GM21515 (cell line): ENCODE measurements at regions not wholly inside any gene's neighbourhood (a gene's known extent, or its start where the extent isn't known, plus 50 kb on each side); places are given as distances from the start of the nearest gene placed in this dataset.

Source experiments
- ATAC-seq: cut with Tn5 transposase; IDR thresholded peaks from one replicate; pipeline ENCODE4 v1.9.1; 2021; ENCODE audit not compliant: unreplicated experiment

DNA sequence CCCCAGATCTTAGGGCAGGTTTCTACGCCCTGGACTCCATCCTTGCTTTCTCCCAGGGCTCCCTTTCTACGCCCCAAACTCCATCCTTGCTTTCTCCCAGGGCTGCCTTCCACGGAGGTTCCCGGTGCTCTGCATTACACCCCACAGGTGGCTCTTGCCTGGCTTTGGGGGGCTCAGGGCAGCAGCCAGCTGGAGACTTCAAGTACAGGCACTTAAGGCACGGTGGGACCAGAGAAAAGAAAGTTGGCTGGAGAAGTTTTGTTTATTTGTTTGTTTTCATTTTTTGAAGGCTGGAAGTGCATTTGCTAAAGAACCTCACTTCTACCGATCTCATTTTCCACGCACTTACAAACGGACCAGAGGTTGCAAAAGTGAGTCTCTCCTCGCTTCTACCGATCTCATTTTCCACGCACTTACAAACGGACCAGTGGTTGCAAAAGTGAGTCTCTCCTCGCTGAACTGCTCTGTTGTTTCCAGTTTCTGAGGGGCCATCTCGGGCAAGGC, 103.8 kb upstream of the MED13L start:
- ATAC-seq = no peak

DNA sequence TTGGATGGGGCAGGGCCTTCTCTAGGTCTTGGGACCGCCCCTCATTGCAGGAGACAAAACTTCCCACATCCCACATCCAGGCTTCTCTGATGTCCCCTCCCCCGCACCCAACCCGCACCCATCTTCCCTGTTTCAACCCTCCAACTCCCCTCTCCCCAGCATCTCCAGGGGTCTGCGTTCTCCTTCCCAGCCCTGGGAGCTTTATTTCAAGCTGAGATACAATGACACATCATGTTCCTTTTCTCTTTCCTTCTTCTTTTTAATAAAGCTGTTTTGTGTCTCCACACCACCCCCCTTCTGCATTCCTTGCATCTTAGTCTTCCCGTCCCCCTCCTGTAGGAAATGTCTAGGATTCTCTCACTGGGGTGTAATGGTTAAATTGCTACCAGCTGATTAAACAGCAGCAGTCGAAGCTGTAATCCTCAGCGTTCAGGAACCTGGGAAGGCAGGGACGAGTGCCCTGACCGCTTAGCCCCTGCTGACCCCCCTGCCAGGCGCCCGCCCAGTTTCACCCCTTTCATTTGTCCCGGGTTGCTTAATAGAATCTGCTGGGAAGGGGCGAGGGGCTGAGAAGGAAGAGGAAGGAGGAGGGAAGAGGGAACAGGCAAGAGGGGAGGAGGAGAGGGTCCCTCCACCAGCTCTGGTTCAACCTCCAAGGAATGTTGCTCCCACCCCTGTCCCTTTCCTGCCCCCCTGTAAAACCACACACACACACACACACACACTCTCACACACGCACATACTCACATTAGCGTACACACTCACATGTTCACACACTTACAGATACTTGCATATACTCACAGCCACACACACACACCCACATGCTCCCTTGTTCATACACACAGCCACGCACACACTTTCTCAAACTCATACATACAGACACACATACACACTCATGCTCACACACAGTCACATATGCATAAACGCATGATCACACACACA, 104.5 kb upstream of the MED13L start:
- no peak for ATAC-seq

DNA sequence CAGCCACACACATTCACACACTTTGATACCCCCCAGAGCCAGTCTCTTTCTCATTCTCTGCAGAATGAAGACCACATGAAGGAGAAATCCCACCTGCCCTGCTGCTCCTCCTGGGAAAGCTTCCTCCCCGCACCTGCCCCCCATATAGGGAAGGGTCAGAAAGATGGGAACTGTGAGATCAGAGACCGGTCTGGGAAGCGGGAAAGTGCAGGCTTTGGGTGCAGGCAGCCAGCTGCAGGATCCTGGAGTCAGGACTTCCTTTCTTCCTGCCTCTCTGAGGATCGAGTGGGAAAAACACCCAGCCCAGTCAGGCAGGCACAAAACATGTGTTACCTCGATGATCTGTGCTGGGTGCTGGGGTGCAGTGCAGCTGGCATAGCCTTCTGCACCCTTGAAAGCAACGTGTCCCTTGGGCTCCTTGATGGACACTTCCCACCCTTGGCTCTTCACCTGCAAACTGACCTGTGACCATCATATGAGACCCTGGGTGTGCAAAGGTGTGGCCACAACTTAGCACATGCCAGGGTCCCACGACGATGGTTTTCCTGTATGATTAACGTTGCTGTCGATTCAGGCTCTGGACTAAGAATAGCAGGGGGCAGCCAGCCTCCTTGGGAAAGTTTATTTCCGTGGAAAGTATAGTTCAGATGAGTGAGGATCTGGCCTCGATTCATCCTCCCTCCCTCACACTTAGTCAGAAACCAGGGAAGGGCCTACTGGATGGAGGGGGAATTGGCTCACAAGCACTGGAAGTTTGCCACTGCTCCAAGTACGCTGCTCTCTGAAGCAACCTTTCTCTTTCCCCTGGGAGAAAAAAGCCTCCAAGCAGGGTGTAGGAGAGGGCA, 105.4 kb upstream of the MED13L start:
- ATAC-seq = no peak

DNA sequence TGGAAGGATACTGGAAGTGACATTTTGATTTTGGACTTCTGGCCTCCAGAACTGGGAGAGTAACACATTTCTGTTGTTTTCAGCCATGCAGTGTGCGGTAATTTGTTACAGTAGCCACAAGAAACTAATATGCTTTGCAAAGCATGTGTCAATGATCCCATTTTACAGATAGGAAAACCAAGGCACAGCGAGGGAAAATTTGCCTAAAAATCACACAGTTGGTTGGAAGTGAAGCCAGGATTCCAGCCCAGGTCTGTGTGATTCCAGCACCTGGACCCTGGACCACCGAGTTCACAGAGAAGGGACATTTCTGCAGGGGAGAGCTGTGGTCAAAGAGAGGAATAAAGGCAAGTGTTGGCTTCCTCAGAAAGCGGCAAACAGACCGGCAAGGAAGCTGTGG, 106.7 kb upstream of the MED13L start:
- no peak for ATAC-seq

DNA sequence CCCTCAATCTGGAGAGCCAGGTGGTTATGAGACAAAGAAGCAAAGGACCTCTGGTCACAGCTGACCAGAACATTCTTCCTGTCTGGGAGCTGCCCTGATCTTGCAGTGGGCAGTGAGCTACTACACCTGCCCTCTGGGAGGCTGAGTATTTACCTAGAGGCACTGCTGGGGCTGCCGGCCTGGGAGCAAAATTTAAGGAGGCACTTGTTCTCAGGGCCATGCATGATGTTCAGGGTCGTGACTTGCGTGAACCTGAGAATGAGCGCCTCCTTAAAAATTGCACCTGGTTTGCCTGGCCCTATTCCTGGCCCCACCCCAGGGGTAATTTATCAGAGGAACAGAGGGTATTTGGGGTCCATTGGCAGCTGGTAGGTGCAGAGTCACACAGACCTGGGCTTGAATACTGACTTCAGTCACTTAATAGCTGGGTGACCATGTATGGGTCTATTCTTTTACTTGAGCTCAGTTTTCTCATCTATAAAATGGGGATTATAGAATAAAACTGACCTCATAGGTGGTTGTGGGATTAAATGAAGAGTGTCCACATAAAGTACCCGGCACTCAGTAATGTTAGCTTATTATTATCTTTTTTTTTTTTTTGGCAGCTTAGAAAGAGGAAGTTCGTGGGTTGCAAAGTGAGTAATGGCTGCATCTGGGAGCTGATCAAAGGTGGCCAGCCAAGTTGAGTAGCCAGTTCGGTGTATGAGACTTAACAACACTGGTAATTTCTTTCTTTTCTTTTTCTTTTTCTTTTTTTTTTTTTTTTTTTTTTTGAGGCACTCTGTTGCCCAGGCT, 107.4 kb upstream of the MED13L start:
- no peak for ATAC-seq

DNA sequence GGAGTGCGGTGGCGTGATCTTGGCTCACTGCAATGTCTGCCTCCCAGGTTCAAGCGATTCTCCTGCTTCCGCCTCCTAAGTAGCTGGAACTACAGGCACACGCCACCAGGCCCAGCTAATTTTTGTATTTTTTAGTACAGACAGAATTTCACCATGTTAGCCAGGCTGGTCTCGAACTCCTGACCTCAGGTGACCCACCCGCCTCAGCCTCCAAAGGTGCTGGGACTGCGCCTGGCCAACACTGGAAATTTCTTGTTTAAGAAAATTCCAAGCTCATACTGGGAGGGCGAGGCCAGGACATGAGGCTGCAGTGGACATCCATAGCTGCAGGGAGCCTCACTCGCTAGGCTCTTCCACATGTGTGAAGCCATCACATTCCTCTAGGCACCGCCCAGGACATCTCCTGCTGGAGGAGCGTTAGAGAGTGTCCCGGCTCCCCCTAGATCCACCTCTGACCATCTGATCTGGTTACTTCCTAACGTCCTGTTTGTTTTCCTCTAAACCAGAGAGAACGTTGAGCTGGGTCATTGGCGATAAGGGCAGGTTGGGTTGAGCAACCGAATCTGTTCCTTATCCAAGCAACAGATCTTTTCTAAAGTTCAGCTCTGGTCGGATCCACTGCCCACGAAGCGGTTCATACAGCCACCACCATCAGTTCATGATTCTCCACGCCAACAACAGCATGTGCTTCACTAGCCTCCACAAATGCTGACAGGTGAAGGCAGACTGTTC, 108.2 kb upstream of the MED13L start:
- no peak for ATAC-seq

DNA sequence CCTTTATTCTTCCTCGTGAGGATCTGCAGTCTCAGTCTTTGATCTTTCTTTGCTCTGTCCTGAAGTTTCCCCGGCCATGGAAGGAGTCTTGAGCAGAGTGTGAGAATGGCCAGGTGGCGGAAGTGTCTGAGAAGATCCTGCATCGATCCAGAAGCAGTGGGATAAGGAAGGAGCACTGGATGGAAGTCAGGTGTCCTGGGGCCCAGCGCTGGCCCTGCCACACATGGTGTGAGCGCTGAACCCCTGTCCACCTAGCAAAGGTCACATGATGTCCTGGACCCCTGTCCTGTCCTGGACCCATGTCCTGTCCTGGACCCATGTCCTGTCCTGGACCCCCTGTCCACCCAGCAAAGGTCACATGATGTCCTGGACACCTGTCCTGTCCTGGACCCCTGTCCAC, 111.8 kb upstream of the MED13L start:
- ATAC-seq = no peak

DNA sequence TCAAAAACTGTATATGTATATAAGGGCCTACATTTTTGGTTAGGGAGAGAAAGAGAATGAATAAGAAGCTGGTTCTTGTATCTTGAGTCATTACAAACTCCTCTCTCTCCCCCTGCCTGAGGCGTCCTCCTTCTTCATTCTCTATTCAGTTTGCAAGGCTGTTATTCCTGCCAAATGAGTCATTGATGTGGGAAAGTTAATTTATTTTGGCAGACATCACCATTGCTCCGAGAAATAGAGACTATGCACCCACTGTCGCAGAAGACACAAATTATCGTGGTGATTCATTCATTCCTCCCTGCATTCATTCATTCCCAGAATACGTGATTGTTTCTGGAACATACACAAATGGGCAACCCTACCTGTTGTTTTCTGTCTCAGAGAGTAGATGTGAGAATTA, 112.5 kb upstream of the MED13L start:
- no peak for ATAC-seq

DNA sequence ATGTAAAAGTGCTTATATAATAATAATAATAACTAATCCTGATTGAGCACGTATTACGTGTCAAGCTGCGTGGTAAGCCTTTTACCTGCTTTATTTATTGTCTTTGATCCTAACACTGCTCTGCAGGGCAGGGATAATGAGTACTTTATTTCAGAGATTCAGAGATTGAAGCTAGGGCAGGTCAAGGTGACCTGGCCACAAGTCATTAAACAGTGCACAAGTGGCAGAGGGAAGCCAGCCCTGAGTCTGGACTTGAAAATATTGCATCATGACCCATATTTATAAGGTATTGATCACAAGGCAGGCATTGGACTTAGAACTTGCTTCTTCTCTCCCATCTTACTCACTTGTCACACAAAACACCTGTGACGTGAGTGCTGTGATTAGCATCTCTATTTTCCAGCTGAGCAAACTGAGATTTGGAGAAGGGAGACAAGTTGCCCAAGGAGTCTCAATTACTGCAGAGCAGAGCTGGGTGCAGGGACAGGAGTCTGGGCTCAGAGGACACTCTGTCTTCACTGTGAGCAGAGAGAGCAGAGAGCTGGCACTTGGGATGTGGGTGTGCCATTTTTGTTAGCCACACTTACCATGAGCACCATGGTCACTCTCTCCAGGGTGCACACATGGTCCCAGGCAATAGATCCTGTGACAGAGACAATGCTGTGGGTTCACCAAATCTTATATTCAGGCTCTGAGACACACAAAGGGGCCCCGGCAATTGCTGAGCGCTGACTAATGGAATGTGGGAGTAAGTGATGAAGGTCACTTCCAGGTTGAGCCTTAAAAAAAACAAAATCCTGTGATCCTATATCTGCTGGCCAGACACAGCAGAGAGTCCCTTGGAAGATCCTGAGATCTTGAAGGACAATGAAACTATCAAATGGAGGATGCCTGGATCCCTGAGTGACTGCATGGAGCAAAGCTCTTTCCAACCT, 113.2 kb upstream of the MED13L start:
- ATAC-seq = no peak

DNA sequence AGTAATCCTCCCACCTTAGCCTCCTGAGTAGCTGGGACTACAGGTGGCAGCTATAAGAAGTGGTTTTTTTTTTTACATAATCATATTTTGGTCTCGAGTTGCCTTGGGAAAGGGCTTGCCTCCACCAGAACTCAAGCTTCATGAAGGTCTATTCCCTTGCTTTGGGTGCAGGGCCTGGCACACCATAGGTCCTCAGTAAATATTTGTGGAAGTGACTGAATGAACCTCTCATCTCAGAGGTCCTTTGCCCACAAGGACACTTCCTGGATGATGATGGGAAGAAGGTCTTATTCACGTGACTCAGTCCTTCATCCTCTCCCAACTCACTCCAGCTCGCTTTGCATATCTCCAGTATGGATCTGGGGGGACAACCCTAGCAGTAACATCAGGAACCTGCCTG, 114.0 kb upstream of the MED13L start:
- no peak for ATAC-seq

DNA sequence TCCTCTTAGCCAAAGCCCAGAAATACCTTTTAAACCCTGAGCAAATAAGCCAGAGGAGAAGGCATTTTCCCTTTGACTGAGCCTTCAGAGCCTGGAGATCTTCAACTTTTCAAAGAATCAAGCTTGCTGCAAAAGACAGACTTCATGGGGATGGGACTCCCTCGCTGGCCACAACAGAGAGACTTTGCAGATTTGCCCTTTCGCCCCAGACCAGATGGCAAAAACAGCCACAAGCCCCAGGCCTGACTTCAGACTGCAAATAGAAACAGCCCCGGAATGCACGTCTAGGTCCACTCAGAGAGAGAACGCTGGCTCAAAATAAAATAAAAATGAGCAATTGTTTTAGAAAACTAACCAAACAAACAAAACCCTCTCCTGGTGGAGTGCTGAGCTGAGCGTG, 114.6 kb upstream of the MED13L start:
- no peak for ATAC-seq

DNA sequence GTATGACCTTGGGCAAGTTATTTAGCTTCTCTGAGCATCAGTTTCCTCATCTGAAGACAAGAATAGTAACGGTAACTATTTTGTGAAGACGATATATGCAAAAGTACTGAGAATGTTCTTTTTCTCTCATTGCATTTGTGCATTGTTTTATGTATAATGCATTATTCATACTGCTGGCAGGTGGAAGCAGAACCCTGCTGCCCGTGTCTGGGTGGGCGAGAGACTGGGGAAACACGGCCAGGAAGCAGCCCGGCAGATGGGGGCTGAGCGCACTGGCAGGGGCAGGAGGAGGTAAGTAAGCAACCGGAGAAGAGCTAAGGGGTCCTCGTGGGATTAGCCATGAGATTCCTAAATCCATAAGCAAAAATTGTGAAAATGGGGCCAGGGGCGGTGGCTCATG, 115.8 kb upstream of the MED13L start:
- no peak for ATAC-seq

DNA sequence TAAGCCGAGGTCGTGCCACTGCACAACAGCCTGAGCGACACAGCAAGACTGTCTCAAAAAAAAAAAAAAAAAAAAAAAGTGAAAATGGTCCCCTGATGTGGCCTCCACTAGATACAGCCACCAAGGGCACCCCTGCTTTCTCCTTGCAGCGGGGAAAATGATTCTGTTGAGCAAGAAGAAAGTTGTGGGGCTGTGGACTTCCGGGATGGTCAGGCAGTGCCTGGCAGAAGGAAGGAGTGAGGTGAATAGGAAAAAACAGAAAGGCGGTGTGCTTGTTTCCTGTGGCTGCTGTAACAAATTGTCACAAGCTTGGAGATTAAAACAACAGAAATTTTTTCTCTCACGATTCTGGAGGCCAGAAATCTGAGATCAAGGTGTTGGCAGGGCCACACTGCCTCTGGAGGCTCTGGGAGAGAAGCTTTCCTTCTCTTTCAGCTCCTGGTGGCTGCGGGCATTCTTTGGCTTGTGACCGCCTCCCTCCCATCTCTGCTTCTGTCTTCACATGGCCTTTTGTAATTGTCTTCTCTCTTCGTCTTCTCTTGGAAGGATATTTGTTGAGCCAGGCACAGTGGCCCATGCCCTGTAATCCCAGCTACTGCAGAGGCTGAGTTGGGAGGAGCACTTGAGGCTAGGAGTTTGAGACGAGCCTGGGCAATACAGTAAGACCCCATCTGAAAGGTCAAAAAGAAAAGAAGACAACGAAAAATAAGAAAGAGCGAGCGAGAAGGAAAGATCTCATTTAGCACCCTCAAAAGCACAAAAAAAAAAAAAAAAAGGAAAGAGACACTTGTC, 116.6 kb upstream of the MED13L start:
- ATAC-seq = no peak

DNA sequence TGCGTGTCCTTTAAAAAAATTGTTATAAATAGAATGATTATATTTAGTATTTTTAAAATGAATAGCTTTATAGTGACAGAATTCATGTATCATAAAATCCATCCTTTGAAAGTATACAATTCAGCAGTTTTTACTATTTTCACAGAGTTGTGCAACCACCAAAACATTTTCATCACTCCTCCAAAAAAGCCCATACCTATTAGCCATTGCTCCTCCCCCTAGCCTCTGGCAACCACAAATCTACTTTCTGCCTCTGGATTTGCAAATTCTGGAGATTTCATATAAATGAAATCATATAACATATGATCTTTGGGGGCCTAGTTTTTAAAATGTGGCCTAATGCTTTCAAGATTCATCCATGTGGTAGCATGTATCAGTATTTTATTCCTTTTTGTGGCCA, 117.9 kb upstream of the MED13L start:
- ATAC-seq = no peak

DNA sequence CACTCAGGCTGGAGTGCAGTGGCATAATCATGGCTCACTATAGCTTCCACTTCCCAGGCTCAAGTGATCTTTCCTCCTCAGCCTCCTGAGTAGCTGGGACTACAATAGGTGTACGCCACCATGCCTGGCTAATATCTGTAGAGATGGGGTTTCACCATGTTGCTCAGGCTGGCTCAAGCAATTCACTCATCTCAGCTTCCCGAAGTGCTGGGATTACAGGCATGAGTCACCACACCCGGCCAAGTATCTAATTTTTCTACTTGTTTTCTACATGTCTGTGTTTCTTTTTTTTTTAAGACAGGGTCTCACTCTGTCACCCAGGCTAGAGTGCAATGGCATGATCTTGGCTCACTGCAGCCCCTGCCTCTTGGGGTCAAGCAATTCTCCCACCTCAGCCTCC, 119.7 kb upstream of the MED13L start:
- ATAC-seq = no peak

DNA sequence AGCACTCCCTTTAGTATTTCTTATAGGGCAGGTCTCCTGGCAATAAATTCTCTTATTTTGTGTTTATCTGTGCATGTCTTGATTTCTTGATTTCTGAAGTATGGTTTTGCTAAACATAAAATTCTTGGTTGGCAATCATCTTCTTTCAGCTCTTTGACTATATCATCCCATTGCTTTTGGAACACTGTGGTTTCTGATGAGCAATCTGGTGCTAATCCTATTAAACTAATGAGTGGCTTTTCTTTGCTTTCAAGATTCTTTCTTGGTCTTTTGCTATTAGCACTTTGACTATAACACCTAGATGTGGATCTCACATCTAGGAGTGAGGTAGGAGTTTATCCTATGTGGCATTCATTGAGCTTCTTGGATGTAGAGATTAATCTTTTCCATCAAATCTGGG, 120.7 kb upstream of the MED13L start:
- no peak for ATAC-seq

DNA sequence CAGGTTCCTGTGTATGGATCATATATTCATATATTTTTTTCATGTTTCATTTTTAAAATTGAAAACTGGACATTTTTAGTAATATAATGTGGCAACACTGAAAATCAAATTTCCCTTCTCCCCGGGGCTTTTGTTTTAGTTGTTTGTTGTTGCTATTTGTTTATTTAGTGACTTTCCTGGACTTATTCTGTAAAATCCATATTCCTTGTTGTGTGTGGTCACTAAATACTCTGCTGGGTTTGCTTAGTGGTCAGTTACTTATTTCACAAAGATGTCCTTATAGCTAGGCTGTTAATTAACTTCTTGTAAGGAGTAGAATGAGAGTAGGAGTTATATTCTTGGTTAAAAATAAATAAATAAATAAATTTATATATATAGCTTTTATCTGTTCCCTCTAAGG, 121.6 kb upstream of the MED13L start:
- ATAC-seq = no peak

DNA sequence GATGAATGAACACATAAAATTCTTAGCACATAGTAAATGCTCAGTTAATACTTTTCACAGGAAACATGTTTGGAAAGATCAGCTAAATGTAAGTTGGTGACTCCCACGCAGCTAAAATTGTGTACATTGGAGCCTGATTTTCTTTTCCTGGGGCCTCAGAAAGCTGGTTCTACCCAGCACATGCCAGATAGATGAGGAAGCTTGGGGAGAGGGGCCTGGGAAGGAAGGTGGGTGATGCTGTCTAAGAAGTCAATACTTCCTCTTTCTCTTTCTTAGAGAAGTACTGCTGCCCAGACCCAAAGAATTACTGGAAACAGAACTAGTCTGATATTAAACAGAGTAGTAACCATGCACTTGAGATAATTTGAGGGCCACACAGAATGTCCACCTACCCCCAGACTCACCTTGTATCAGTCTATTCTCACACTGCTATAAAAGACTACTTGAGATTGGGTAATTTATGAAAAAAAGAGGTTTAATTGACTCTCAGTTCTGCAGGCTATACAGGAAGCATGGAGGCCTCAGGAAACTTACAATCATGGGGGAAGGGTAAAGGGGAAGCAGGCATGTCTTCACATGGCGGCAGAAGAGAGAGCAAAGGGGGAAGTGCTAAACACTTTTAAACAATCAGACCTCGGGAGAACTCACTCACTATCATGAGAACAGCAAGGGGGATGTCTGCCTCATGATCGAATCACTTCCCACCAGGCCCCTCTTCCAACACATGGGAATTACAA, 123.3 kb upstream of the MED13L start:
- no peak for ATAC-seq
